Mammary epithelial cell (primary cell): ENCODE measurements at regions not wholly inside any gene's neighbourhood (a gene's known extent, or its start where the extent isn't known, plus 50 kb on each side); places are given as distances from the start of the nearest gene placed in this dataset.

Experiments used
- CTCF ChIP-seq, 2 donors: IDR thresholded peaks in 1 of 2; conservative IDR thresholded peaks in 1 of 2; 2 replicates each; pipeline ENCODE4 v1.5.1; 2011 to 2012; ENCODE audit warnings: inconsistent platforms in 2 of 2, low read length in 2 of 2, mild to moderate bottlenecking in 2 of 2, control low read depth in 1 of 2, low read depth in 1 of 2; ENCODE audit not compliant: insufficient read depth in 1 of 2; ENCODE audit errors: extremely low read depth in 1 of 2
- EZH2 ChIP-seq: IDR thresholded peaks from 2 replicates; pipeline ENCODE4 v1.6.1; 2012; ENCODE audit warnings: low read length, inconsistent platforms, borderline replicate concordance

DNA sequence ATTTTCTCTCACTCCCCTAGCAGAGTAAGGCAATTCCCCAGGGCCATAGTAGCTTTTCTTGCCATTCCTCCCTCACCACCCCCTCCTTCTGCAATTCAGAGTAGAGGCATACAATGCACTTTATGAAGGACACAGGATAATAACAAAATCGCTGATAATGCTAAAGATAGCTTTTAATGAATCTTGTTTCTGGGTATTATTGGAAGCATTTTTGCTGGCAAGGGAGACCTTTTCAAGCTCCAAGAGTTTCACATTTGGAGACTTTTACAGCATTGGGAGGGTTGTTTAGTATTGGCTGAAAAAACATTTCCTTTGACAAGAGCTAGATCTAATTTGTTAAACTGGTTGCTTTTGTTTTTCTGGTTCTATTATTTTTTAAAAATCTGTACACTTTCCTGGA is 573.0 kb upstream of the C16orf82 start:
- TF ChIP-seq EZH2 (no peak), CTCF (conservative IDR thresholded peaks at IDR 0.05 in 1 of 2, IDR thresholded peaks at IDR 0.05 in 1 of 2; ENCODE audit: extremely low read depth in 1 of 2, insufficient read depth in 1 of 2, low read depth in 1 of 2, low read length in 2 of 2) (no peak)
